Suprapubic skin (tissue), 3 donors: ENCODE measurements at regions not wholly inside any gene's neighbourhood (a gene's known extent, or its start where the extent isn't known, plus 50 kb on each side); places are given as distances from the start of the nearest gene placed in this dataset.

Experiments used
- CTCF ChIP-seq, 2 donors: fragments of 200-600 bp in 1 of 2; fragments of 450-650 bp in 1 of 2; sonication (generic) in 1 of 2; IDR thresholded peaks; one replicate each; pipeline ENCODE4 v1.5.1; 2016 to 2019; ENCODE audit warnings: antibody characterized with exemption in 2 of 2, mild to moderate bottlenecking in 1 of 2, moderate library complexity in 1 of 2
- EP300 ChIP-seq: sonication (generic); formaldehyde crosslinking; IDR thresholded peaks from one replicate; pipeline ENCODE4 v1.6.1; 2017; ENCODE audit warnings: antibody characterized with exemption
- POLR2A ChIP-seq, 2 donors: fragments of 450-650 bp; IDR thresholded peaks; one replicate each; pipeline ENCODE4 v1.6.1; 2017; ENCODE audit warnings: antibody characterized with exemption in 2 of 2, mild to moderate bottlenecking in 2 of 2, moderate library complexity in 2 of 2

- no peak for TF ChIP-seq POLR2A (IDR thresholded peaks at IDR 0.05)
- no peak for TF ChIP-seq CTCF (IDR thresholded peaks at IDR 0.05)
- TF ChIP-seq EP300 = no peak
Measured at GRCh38 chr22:33186816-33187215, 128.6 kb upstream of the SYN3 start.
